Spinal cord (tissue), 9 donors: ENCODE measurements at regions not wholly inside any gene's neighbourhood (a gene's known extent, or its start where the extent isn't known, plus 50 kb on each side); places are given as distances from the start of the nearest gene placed in this dataset.

Experiments used
- DNase-seq, 6 donors: peaks; one replicate each; pipeline versions ENCODE4 v3.0.0 to v3.0.0-alpha.2; 2013 to 2015; ENCODE audit warnings: low spot score in 6 of 6, low read depth in 4 of 6
- H3K27ac ChIP-seq: one replicate; pipeline ENCODE4 v1.5.1; 2013; ENCODE audit warnings: low read depth, low read length, control low read depth
- H3K27me3 ChIP-seq: one replicate; pipeline ENCODE4 v1.6.1; 2013; ENCODE audit warnings: low read length; ENCODE audit not compliant: control insufficient read depth, insufficient read depth
- H3K36me3 ChIP-seq: one replicate; pipeline ENCODE4 v1.6.1; 2013; ENCODE audit warnings: low read length; ENCODE audit not compliant: control insufficient read depth, insufficient read depth
- H3K4me1 ChIP-seq: one replicate; pipeline ENCODE4 v1.6.1; 2013; ENCODE audit warnings: low read length; ENCODE audit not compliant: control insufficient read depth, insufficient read depth
- H3K4me3 ChIP-seq: one replicate; pipeline ENCODE4 v1.5.1; 2013; ENCODE audit warnings: low read depth, low read length, control low read depth
- H3K9me3 ChIP-seq: one replicate; pipeline ENCODE4 v1.6.1; 2013; ENCODE audit warnings: low read length; ENCODE audit not compliant: control insufficient read depth, insufficient read depth
- WGBS: methylation state at CpG from one replicate; pipeline ENCODE4 v1.1.5; 2013; ENCODE audit warnings: missing lambda C conversion rate; ENCODE audit not compliant: insufficient coverage; 5-methylcytosine and 5-hydroxymethylcytosine counted together
- donor health status: healthy.

GRCh38 chr13:111503376-111503775 lies 182.9 kb downstream of the TEX29 start:
- 91% methylated on average over 7 of the region's 7 CpGs for WGBS
- H3K27me3 ChIP-seq = peaks cover 4% of the 10 kb centered on the region
- no peaks in the 10 kb centered on the region for H3K4me1 ChIP-seq
- H3K27ac ChIP-seq = no peak overlapping the region
- no peak for DNase-seq
- no peaks in the 10 kb centered on the region for H3K36me3 ChIP-seq
- H3K4me3 ChIP-seq = no peak overlapping the region
- no peaks in the 10 kb centered on the region for H3K9me3 ChIP-seq

- DNase-seq = no peak
- 73% methylated on average over 7 of the region's 13 CpGs for WGBS
- Histone ChIP-seq H3K27ac (no peak overlapping the region), H3K27me3 (peaks cover 4% of the 10 kb centered on the region), H3K9me3 (no peaks in the 10 kb centered on the region), H3K4me1 (no peaks in the 10 kb centered on the region), H3K36me3 (no peaks in the 10 kb centered on the region), H3K4me3 (no peak overlapping the region)
Observed at GRCh38 chr13:111503905-111504695, 183.7 kb downstream of the TEX29 start.

GRCh38 chr13:111505175-111505777 lies 184.8 kb downstream of the TEX29 start:
- H3K4me1 ChIP-seq = no peaks in the 10 kb centered on the region
- no peak overlapping the region for H3K4me3 ChIP-seq
- H3K27ac ChIP-seq = no peak overlapping the region
- H3K9me3 ChIP-seq = no peaks in the 10 kb centered on the region
- H3K36me3 ChIP-seq = no peaks in the 10 kb centered on the region
- peak in 2 of 6 donors; percentile 24 to 32 for DNase-seq
- H3K27me3 ChIP-seq = peaks cover 4% of the 10 kb centered on the region
- 40% methylated on average over 14 of the region's 20 CpGs for WGBS

GRCh38 chr13:111506125-111506524 lies 185.7 kb downstream of the TEX29 start:
- no peak overlapping the region for H3K27ac ChIP-seq
- H3K9me3 ChIP-seq = no peaks in the 10 kb centered on the region
- no peaks in the 10 kb centered on the region for H3K4me1 ChIP-seq
- no peak overlapping the region for H3K4me3 ChIP-seq
- H3K36me3 ChIP-seq = no peaks in the 10 kb centered on the region
- WGBS = 94% methylated on average over 4 of the region's 6 CpGs
- no peak for DNase-seq
- peaks cover 4% of the 10 kb centered on the region for H3K27me3 ChIP-seq

- no peak overlapping the region for H3K27ac ChIP-seq
- H3K27me3 ChIP-seq = peaks cover 4% of the 10 kb centered on the region
- no peaks in the 10 kb centered on the region for H3K4me1 ChIP-seq
- WGBS = 83% methylated on average over 4 of the region's 7 CpGs
- no peak overlapping the region for H3K4me3 ChIP-seq
- DNase-seq = no peak
- H3K36me3 ChIP-seq = no peaks in the 10 kb centered on the region
- H3K9me3 ChIP-seq = no peaks in the 10 kb centered on the region
Observed at GRCh38 chr13:111506621-111507020, 186.2 kb downstream of the TEX29 start.

- no peak overlapping the region for H3K4me3 ChIP-seq
- H3K9me3 ChIP-seq = no peaks in the 10 kb centered on the region
- H3K4me1 ChIP-seq = no peaks in the 10 kb centered on the region
- no peak overlapping the region for H3K27ac ChIP-seq
- no peak for DNase-seq
- H3K27me3 ChIP-seq = peaks cover 4% of the 10 kb centered on the region
- 86% methylated on average over 17 of the region's 21 CpGs for WGBS
- no peaks in the 10 kb centered on the region for H3K36me3 ChIP-seq
Observed at GRCh38 chr13:111508164-111508870, 187.9 kb downstream of the TEX29 start.

GRCh38 chr13:111508902-111509509 lies 188.6 kb downstream of the TEX29 start:
- Histone ChIP-seq H3K27me3 (peaks cover 4% of the 10 kb centered on the region), H3K4me3 (no peak overlapping the region), H3K4me1 (no peaks in the 10 kb centered on the region), H3K9me3 (no peaks in the 10 kb centered on the region), H3K27ac (no peak overlapping the region), H3K36me3 (no peaks in the 10 kb centered on the region)
- 70% methylated on average over 23 of the region's 24 CpGs for WGBS
- no peak for DNase-seq

GRCh38 chr13:111510502-111511218 lies 190.2 kb downstream of the TEX29 start:
- no peak overlapping the region for H3K27ac ChIP-seq
- peaks cover under 1% of the 10 kb centered on the region for H3K4me1 ChIP-seq
- peaks cover 2% of the 10 kb centered on the region for H3K27me3 ChIP-seq
- no peaks in the 10 kb centered on the region for H3K36me3 ChIP-seq
- no peak for DNase-seq
- WGBS = 91% methylated on average over 16 of the region's 16 CpGs
- no peak overlapping the region for H3K4me3 ChIP-seq
- H3K9me3 ChIP-seq = no peaks in the 10 kb centered on the region

GRCh38 chr13:111511219-111511732 lies 190.8 kb downstream of the TEX29 start:
- H3K9me3 ChIP-seq = no peaks in the 10 kb centered on the region
- no peak for DNase-seq
- peaks cover 3% of the 10 kb centered on the region for H3K4me1 ChIP-seq
- H3K36me3 ChIP-seq = no peaks in the 10 kb centered on the region
- WGBS = 100% methylated on average over 1 of the region's 3 CpGs
- no peak overlapping the region for H3K4me3 ChIP-seq
- H3K27me3 ChIP-seq = peaks cover 2% of the 10 kb centered on the region
- H3K27ac ChIP-seq = no peak overlapping the region
